Lower leg skin (tissue), 4 donors: ENCODE measurements at regions not wholly inside any gene's neighbourhood (a gene's known extent, or its start where the extent isn't known, plus 50 kb on each side); places are given as distances from the start of the nearest gene placed in this dataset.

Experiments
- DNase-seq, 2 donors: peaks; one replicate each; pipeline ENCODE4 v3.0.0-alpha.2; 2019; ENCODE audit warnings: low spot score in 2 of 2
- H3K4me3 ChIP-seq: fragments of 200-600 bp; sonication (generic); 2 replicates; pipeline ENCODE4 v1.5.1; 2017; ENCODE audit warnings: mild to moderate bottlenecking, low read depth; ENCODE audit not compliant: poor library complexity, severe bottlenecking
- POLR2A ChIP-seq, 2 donors: fragments of 450-650 bp; IDR thresholded peaks; one replicate each; pipeline ENCODE4 v1.6.1; 2016 to 2017; ENCODE audit warnings: antibody characterized with exemption in 2 of 2, mild to moderate bottlenecking in 1 of 2, moderate library complexity in 1 of 2
- WGBS, 2 donors: methylation state at CpG; one replicate each; pipeline ENCODE4 v1.1.5; 2018; 5-methylcytosine and 5-hydroxymethylcytosine counted together
- intact Hi-C: fragments of 100-400 bp; cut with DNase I; formaldehyde crosslinking; loops from one replicate; pipeline ENCODE4 v1.15.0; 2023; ENCODE audit warnings: low total_unique reads
- TF ChIP-seq, protein P1 (sequence below), 3 donors: fragments of 450-650 bp; IDR thresholded peaks; one replicate each; pipeline ENCODE4 v1.5.1; 2016; ENCODE audit warnings: antibody characterized with exemption in 3 of 3, mild to moderate bottlenecking in 3 of 3, moderate library complexity in 2 of 3

DNA sequence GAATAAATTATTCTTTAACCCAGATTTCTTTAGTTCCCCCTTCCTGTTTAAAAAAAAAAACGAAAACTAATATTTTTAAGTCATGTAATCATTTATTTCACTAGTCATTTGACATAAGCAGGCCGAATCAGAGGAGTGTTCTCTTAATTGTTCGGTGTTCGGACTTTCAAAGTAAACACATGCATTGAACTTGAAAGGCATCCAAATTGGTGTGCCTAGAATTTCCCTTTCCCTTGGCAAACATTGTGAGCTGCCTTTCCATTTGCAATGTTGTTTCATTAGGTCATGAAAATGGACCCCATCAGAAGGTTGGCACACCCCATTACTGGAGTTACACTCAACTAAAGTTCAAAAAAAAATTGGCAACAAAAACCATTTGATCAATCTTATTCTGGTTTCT, 283.0 kb upstream of the MARCKS start:
- intact Hi-C loops = no loop called here
- TF ChIP-seq POLR2A (IDR thresholded peaks at IDR 0.05) = no peak
- TF ChIP-seq, protein P1, sequence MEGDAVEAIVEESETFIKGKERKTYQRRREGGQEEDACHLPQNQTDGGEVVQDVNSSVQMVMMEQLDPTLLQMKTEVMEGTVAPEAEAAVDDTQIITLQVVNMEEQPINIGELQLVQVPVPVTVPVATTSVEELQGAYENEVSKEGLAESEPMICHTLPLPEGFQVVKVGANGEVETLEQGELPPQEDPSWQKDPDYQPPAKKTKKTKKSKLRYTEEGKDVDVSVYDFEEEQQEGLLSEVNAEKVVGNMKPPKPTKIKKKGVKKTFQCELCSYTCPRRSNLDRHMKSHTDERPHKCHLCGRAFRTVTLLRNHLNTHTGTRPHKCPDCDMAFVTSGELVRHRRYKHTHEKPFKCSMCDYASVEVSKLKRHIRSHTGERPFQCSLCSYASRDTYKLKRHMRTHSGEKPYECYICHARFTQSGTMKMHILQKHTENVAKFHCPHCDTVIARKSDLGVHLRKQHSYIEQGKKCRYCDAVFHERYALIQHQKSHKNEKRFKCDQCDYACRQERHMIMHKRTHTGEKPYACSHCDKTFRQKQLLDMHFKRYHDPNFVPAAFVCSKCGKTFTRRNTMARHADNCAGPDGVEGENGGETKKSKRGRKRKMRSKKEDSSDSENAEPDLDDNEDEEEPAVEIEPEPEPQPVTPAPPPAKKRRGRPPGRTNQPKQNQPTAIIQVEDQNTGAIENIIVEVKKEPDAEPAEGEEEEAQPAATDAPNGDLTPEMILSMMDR (IDR thresholded peaks at IDR 0.05) = no peak
- DNase-seq = no peak
- no peak overlapping the region for H3K4me3 ChIP-seq
- WGBS, 2 donors = 66 to 86% methylated on average over 4 of the region's 4 CpGs

DNA sequence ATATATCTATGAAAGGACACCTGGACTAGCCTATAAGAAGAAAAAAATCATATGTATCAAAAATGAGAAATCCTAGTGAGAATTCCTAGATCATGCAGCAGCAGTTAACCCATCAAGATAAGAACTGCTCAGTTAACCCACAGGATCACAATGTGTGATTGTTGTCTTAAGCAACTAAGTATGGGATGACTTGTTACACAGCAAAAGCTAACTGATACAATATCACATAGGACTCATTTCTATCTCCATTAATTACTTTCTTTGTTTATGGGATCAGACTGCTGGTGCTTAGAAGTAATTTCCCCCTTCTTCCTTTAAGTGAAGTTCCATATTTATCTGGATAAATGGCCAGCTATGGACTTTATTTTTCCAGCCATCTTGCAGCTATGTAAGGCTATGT, 280.8 kb upstream of the MARCKS start:
- no peak overlapping the region for H3K4me3 ChIP-seq
- TF ChIP-seq, protein P1 (IDR thresholded peaks at IDR 0.05) = no peak
- TF ChIP-seq POLR2A (IDR thresholded peaks at IDR 0.05) = no peak
- DNase-seq = no peak
- intact Hi-C loops = no loop called here

DNA sequence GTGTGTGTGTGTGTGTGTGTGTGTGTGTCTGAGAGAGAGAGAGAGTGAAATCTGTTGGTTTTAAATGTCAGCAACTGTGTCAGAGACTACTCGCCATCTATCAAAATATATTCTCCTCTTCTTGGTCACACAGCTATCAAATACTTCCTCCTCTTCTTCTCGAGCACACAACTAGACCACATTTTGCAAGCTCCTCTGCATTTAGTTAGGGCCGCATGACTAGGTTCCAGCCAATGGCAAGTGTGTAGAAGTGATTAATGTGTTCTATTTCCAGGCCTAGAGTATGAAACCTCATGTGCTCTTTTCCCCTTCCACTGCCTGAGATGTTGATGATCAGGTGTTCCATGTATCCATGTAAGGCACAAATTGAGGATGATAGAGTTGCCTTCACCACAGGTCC, 278.5 kb upstream of the MARCKS start:
- DNase-seq = no peak
- no peak overlapping the region for H3K4me3 ChIP-seq
- WGBS, 2 donors = 92 to 93% methylated on average over 3 of the region's 3 CpGs
- intact Hi-C loops = no loop called here
- TF ChIP-seq, protein P1 (IDR thresholded peaks at IDR 0.05) = no peak
- no peak for TF ChIP-seq POLR2A (IDR thresholded peaks at IDR 0.05)

DNA sequence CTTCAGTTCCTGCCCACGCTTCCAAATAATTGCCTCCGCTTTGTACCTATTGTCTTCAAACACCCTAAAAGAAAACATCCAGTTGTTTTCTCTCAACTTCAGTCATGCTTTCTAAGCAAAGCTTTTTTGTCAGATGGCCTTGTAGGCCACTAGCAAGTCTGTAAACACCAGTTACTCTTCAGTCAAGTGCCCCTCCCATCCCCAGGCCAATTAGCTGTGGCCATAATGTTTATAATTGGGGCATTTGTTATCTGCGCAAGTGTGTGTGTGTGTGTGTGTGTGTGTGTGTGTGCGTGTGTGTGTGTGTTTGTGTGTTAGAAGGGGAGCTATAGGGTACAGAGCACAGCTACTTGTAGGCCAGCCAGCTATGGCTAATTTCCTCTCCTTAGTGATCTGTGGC, 272.4 kb upstream of the MARCKS start:
- no peak overlapping the region for H3K4me3 ChIP-seq
- WGBS, 2 donors = 94 to 98% methylated on average over 4 of the region's 4 CpGs
- no peak for TF ChIP-seq POLR2A (IDR thresholded peaks at IDR 0.05)
- TF ChIP-seq, protein P1 (IDR thresholded peaks at IDR 0.05) = no peak
- intact Hi-C loops = no loop called here
- DNase-seq = no peak

DNA sequence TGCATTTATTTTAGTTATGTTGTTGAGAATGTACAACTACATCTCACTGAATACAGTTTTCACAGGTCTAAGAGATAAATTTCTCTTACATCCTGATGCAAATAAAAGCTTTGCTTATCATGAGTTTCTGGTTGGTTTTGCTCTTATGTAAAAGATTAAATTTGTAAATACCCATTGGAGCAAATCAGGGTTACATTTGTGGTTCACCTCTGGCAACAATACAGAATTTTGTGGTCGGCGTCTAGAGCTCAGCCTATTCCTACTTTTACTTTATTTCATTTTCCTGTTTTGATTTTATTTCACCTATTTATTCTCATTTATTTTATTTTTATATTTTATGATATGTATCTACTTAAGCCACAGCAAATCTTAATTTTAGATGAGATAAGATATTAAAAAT, 271.9 kb upstream of the MARCKS start:
- no peak overlapping the region for H3K4me3 ChIP-seq
- TF ChIP-seq, protein P1 (IDR thresholded peaks at IDR 0.05) = no peak
- no peak for TF ChIP-seq POLR2A (IDR thresholded peaks at IDR 0.05)
- intact Hi-C loops = no loop called here
- WGBS, 2 donors = 90 to 91% methylated on average over 2 of the region's 2 CpGs
- DNase-seq = no peak

DNA sequence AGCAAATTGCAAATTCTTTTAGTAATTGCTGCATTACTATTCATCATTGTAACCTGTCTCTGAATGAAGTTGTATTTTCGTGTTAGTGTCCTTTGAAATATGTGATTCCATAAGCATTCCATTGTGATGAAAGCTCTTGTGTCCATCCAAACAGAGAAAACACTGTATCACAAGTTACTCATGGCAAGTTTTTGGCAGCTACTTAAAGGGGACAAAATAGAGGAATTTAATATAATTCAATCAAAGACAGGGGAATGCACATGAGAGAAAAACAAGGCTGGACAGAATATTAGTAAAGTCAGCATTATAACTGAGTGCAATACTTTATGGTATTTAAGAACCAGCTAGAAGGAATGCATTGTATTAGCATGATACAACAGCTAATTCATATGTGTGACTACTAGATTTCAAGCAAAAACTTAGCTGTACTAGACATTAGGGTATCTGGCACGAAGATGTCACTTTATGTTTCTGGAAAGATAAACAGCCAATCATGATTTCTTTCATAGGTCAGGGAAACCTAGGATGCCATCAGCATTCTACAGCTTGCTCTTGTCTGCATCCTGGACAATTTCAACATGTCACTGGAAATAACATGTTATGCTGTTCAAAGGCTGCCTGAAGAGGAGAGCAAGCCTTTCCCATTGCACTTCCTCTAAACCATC, 270.6 kb upstream of the MARCKS start:
- WGBS, 2 donors = 63 to 72% methylated on average over 2 of the region's 2 CpGs
- TF ChIP-seq, protein P1 (IDR thresholded peaks at IDR 0.05) = no peak
- DNase-seq = no peak
- intact Hi-C loops = no loop called here
- H3K4me3 ChIP-seq = no peak overlapping the region
